GM23338 (cell line): ENCODE measurements at regions not wholly inside any gene's neighbourhood (a gene's known extent, or its start where the extent isn't known, plus 50 kb on each side); places are given as distances from the start of the nearest gene placed in this dataset.

Experiments
- CREB1 ChIP-seq: fragments of 250-450 bp; sonication (Bioruptor Pico); IDR thresholded peaks from 2 replicates; pipeline ENCODE4 v1.5.0; 2020; ENCODE audit warnings: low read depth, mild to moderate bottlenecking, moderate library complexity
- EZH2 ChIP-seq: fragments of 200-600 bp; sonication (generic); IDR thresholded peaks from one replicate; pipeline ENCODE4 v1.8.0; 2017; ENCODE audit warnings: antibody characterized with exemption, mild to moderate bottlenecking, low read depth; ENCODE audit not compliant: unreplicated experiment
- POLR2AphosphoS5 ChIP-seq: IDR thresholded peaks from 2 replicates; pipeline ENCODE4 v1.6.1; 2016; ENCODE audit warnings: antibody characterized with exemption, low read depth
- ZNF114 ChIP-seq: fragments of 250-450 bp; sonication (Bioruptor Pico); IDR thresholded peaks from 2 replicates; pipeline ENCODE4 v1.5.0; 2020; ENCODE audit warnings: mild to moderate bottlenecking, moderate library complexity
- TF ChIP-seq, protein P1 (sequence below), 2 experiments: fragments of 200-600 bp in 1 of 2; sonication (generic) in 1 of 2; conservative IDR thresholded peaks; 2 replicates each; pipeline versions ENCODE4 v1.5.1 to v1.6.1; 2016 to 2017; ENCODE audit warnings: antibody characterized with exemption in 2 of 2, low read depth in 2 of 2, mild to moderate bottlenecking in 2 of 2, moderate library complexity in 1 of 2

- TF ChIP-seq, protein P1, sequence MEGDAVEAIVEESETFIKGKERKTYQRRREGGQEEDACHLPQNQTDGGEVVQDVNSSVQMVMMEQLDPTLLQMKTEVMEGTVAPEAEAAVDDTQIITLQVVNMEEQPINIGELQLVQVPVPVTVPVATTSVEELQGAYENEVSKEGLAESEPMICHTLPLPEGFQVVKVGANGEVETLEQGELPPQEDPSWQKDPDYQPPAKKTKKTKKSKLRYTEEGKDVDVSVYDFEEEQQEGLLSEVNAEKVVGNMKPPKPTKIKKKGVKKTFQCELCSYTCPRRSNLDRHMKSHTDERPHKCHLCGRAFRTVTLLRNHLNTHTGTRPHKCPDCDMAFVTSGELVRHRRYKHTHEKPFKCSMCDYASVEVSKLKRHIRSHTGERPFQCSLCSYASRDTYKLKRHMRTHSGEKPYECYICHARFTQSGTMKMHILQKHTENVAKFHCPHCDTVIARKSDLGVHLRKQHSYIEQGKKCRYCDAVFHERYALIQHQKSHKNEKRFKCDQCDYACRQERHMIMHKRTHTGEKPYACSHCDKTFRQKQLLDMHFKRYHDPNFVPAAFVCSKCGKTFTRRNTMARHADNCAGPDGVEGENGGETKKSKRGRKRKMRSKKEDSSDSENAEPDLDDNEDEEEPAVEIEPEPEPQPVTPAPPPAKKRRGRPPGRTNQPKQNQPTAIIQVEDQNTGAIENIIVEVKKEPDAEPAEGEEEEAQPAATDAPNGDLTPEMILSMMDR (conservative IDR thresholded peaks at IDR 0.05; ENCODE audit: low read depth in 2 of 2): no peak
- TF ChIP-seq CREB1 (CRISPR knock-in tag) (no peak), POLR2AphosphoS5 (no peak), ZNF114 (no peak), EZH2 (no peak)
These were observed 1456.4 kb upstream of the ACO1 start for GRCh38 chr9:30928045-30928444.
